ENCODE measurements at regions not wholly inside any gene's neighbourhood (a gene's known extent, or its start where the extent isn't known, plus 50 kb on each side); places are given as distances from the start of the nearest gene placed in this dataset.
A peak's percentile ranks its signal among the peaks of the same experiment; 100 is the strongest.

- no peak for TF ChIP-seq TCF12 (IDR thresholded peaks at IDR 0.05; ENCODE audit: low read depth)
- no peak for TF ChIP-seq CEBPB (IDR thresholded peaks at IDR 0.05)
- no peak for TF ChIP-seq CREB1 (IDR thresholded peaks at IDR 0.05; ENCODE audit: low read depth)
- TF ChIP-seq RAD21 (IDR thresholded peaks at IDR 0.05; ENCODE audit: low read depth) = no peak
- TF ChIP-seq EGR1 (IDR thresholded peaks at IDR 0.05) = no peak
- no peak for TF ChIP-seq MAX (IDR thresholded peaks at IDR 0.05)
- no peak for TF ChIP-seq TEAD4 (IDR thresholded peaks at IDR 0.05)
- no peak for TF ChIP-seq TAF1 (IDR thresholded peaks at IDR 0.05; ENCODE audit: low read depth)
Observed at GRCh38 chr10:36781570-36781969, 343.8 kb upstream of the ANKRD30A start.

GRCh38 chr10:36780158-36780557, 345.2 kb upstream of the ANKRD30A start:
- TF ChIP-seq ZBTB7A (IDR thresholded peaks at IDR 0.05; ENCODE audit: low read depth) = no peak
- no peak for TF ChIP-seq TEAD4 (IDR thresholded peaks at IDR 0.05)
- TF ChIP-seq USF1 (IDR thresholded peaks at IDR 0.05) = no peak
- TF ChIP-seq EGR1 (IDR thresholded peaks at IDR 0.05) = no peak
- no peak for TF ChIP-seq CEBPB (IDR thresholded peaks at IDR 0.05)
- TF ChIP-seq FOXM1 (IDR thresholded peaks at IDR 0.05; ENCODE audit: borderline replicate concordance, low read depth) = no peak

- TF ChIP-seq RAD21 (IDR thresholded peaks at IDR 0.05; ENCODE audit: low read depth) (peak; percentile 25; the same call in 1 of the 2 replicates), REST (IDR thresholded peaks at IDR 0.05; ENCODE audit: low read depth) (no peak)
Observed at GRCh38 chr10:36779238-36779846, 346.1 kb upstream of the ANKRD30A start.

- no peak for TF ChIP-seq FOXM1 (IDR thresholded peaks at IDR 0.05; ENCODE audit: borderline replicate concordance, low read depth)
- TF ChIP-seq TCF12 (IDR thresholded peaks at IDR 0.05; ENCODE audit: low read depth) = no peak
- TF ChIP-seq YY1 (IDR thresholded peaks at IDR 0.05; ENCODE audit: low read depth) = no peak
- no peak for TF ChIP-seq REST (IDR thresholded peaks at IDR 0.05; ENCODE audit: low read depth)
- no peak for TF ChIP-seq NFIC (IDR thresholded peaks at IDR 0.05)
- no peak for TF ChIP-seq CEBPB (IDR thresholded peaks at IDR 0.05)
- TF ChIP-seq RAD21 (IDR thresholded peaks at IDR 0.05; ENCODE audit: low read depth) = no peak
- no peak for TF ChIP-seq USF1 (IDR thresholded peaks at IDR 0.05)
- no peak for TF ChIP-seq EP300 (IDR thresholded peaks at IDR 0.05; ENCODE audit: borderline replicate concordance)
Observed at GRCh38 chr10:36778651-36779050, 346.7 kb upstream of the ANKRD30A start.

- TF ChIP-seq USF1 (IDR thresholded peaks at IDR 0.05) (no peak), TAF1 (IDR thresholded peaks at IDR 0.05; ENCODE audit: low read depth) (no peak), CEBPB (IDR thresholded peaks at IDR 0.05) (no peak), MAX (IDR thresholded peaks at IDR 0.05) (no peak), REST (IDR thresholded peaks at IDR 0.05; ENCODE audit: low read depth) (no peak), NFIC (IDR thresholded peaks at IDR 0.05) (no peak), TCF12 (IDR thresholded peaks at IDR 0.05; ENCODE audit: low read depth) (no peak), RAD21 (IDR thresholded peaks at IDR 0.05; ENCODE audit: low read depth) (no peak), FOXM1 (IDR thresholded peaks at IDR 0.05; ENCODE audit: borderline replicate concordance, low read depth) (no peak), EGR1 (IDR thresholded peaks at IDR 0.05) (no peak), CREB1 (IDR thresholded peaks at IDR 0.05; ENCODE audit: low read depth) (no peak), TEAD4 (IDR thresholded peaks at IDR 0.05) (no peak), YY1 (IDR thresholded peaks at IDR 0.05; ENCODE audit: low read depth) (no peak), ZBTB7A (IDR thresholded peaks at IDR 0.05; ENCODE audit: low read depth) (no peak), EP300 (IDR thresholded peaks at IDR 0.05; ENCODE audit: borderline replicate concordance) (no peak)
Observed at GRCh38 chr10:36773652-36774051, 351.7 kb upstream of the ANKRD30A start.
